ENCODE measurements at regions not wholly inside any gene's neighbourhood (a gene's known extent, or its start where the extent isn't known, plus 50 kb on each side); places are given as distances from the start of the nearest gene placed in this dataset.
A peak's percentile ranks its signal among the peaks of the same experiment; 100 is the strongest.

GRCh38 chr4:81921751-81922159 lies 450.0 kb upstream of the RASGEF1B start:
- Mint-ChIP-seq H3K4me1 (no peaks in the 10 kb centered on the region), H3K9me3 (no peaks in the 10 kb centered on the region), H3K27me3 (ENCODE audit: low read depth) (peaks cover 36% of the 10 kb centered on the region), H3K27ac (no peak overlapping the region), H3K36me3 (no peaks in the 10 kb centered on the region), H3K4me3 (no peak overlapping the region)
- TF ChIP-seq CTCF (IDR thresholded peaks at IDR 0.05; ENCODE audit: unreplicated experiment) = no peak
- no peak for DNase-seq (ENCODE audit: low spot score in 2 of 2, unreplicated experiment in 2 of 2)

- Mint-ChIP-seq H3K4me3 (no peak overlapping the region), H3K9me3 (no peaks in the 10 kb centered on the region), H3K4me1 (no peaks in the 10 kb centered on the region), H3K36me3 (no peaks in the 10 kb centered on the region), H3K27ac (no peak overlapping the region), H3K27me3 (ENCODE audit: low read depth) (peaks cover 27% of the 10 kb centered on the region)
- no peak for TF ChIP-seq CTCF (IDR thresholded peaks at IDR 0.05; ENCODE audit: unreplicated experiment)
- DNase-seq (ENCODE audit: low spot score in 2 of 2, unreplicated experiment in 2 of 2) = no peak
Measured at GRCh38 chr4:81919810-81920209, 448.1 kb upstream of the RASGEF1B start.

- Mint-ChIP-seq H3K27me3 (ENCODE audit: low read depth) (peaks cover 23% of the 10 kb centered on the region), H3K27ac (no peak overlapping the region), H3K4me3 (no peak overlapping the region), H3K36me3 (no peaks in the 10 kb centered on the region), H3K9me3 (no peaks in the 10 kb centered on the region), H3K4me1 (no peaks in the 10 kb centered on the region)
- DNase-seq (ENCODE audit: low spot score in 2 of 2, unreplicated experiment in 2 of 2) = no peak
- no peak for TF ChIP-seq CTCF (IDR thresholded peaks at IDR 0.05; ENCODE audit: unreplicated experiment)
Measured at GRCh38 chr4:81919223-81919622, 447.5 kb upstream of the RASGEF1B start.

GRCh38 chr4:81915430-81915829 lies 443.7 kb upstream of the RASGEF1B start:
- no peak for DNase-seq (ENCODE audit: low spot score in 2 of 2, unreplicated experiment in 2 of 2)
- Mint-ChIP-seq H3K9me3 (no peaks in the 10 kb centered on the region), H3K4me3 (no peak overlapping the region), H3K27ac (no peak overlapping the region), H3K27me3 (ENCODE audit: low read depth) (peaks cover 1% of the 10 kb centered on the region), H3K4me1 (no peaks in the 10 kb centered on the region), H3K36me3 (no peaks in the 10 kb centered on the region)
- no peak for TF ChIP-seq CTCF (IDR thresholded peaks at IDR 0.05; ENCODE audit: unreplicated experiment)

GRCh38 chr4:81914623-81915022 lies 442.9 kb upstream of the RASGEF1B start:
- Mint-ChIP-seq H3K4me1 (no peaks in the 10 kb centered on the region), H3K27ac (no peak overlapping the region), H3K4me3 (no peak overlapping the region), H3K36me3 (no peaks in the 10 kb centered on the region), H3K9me3 (no peaks in the 10 kb centered on the region), H3K27me3 (ENCODE audit: low read depth) (peaks cover 1% of the 10 kb centered on the region)
- DNase-seq (ENCODE audit: low spot score in 2 of 2, unreplicated experiment in 2 of 2) = no peak
- TF ChIP-seq CTCF (IDR thresholded peaks at IDR 0.05; ENCODE audit: unreplicated experiment) = no peak

- no peaks in the 10 kb centered on the region for H3K9me3 Mint-ChIP-seq
- no peak overlapping the region for H3K4me3 Mint-ChIP-seq
- H3K36me3 Mint-ChIP-seq = no peaks in the 10 kb centered on the region
- H3K4me1 Mint-ChIP-seq = no peaks in the 10 kb centered on the region
- H3K27ac Mint-ChIP-seq = no peak overlapping the region
- TF ChIP-seq CTCF (IDR thresholded peaks at IDR 0.05; ENCODE audit: unreplicated experiment) = peak; percentile 48
- DNase-seq (ENCODE audit: low spot score in 2 of 2, unreplicated experiment in 2 of 2) = peak in 1 of 2 experiments; percentile 54
- peaks cover 1% of the 10 kb centered on the region for H3K27me3 Mint-ChIP-seq (ENCODE audit: low read depth)
Measured at GRCh38 chr4:81913427-81913879, 441.7 kb upstream of the RASGEF1B start.
